Liver (tissue), 3 donors: ENCODE measurements at regions not wholly inside any gene's neighbourhood (a gene's known extent, or its start where the extent isn't known, plus 50 kb on each side); places are given as distances from the start of the nearest gene placed in this dataset.

Experiments
- ATF3 ChIP-seq: IDR thresholded peaks from 2 replicates; pipeline ENCODE4 v1.6.1; 2016; ENCODE audit warnings: antibody characterized with exemption
- CTCF ChIP-seq: fragments of 150-350 bp; IDR thresholded peaks from 2 replicates; pipeline ENCODE4 v1.5.1; 2017; ENCODE audit warnings: improper control_type of control experiment, low read depth, low read length; ENCODE audit not compliant: missing input control
- EGR1 ChIP-seq, 2 donors: IDR thresholded peaks; 2 replicates each; pipeline ENCODE4 v1.6.1; 2016 to 2018; ENCODE audit warnings: antibody characterized with exemption in 2 of 2, low read depth in 2 of 2
- FOXA1 ChIP-seq: IDR thresholded peaks from 2 replicates; pipeline ENCODE4 v1.6.1; 2016; ENCODE audit warnings: antibody characterized with exemption
- HNF4A ChIP-seq, 2 donors: conservative IDR thresholded peaks; 2 replicates each; pipeline ENCODE4 v1.6.1; 2016; ENCODE audit warnings: antibody characterized with exemption in 2 of 2, mild to moderate bottlenecking in 2 of 2
- HNF4G ChIP-seq: IDR thresholded peaks from 2 replicates; pipeline ENCODE4 v1.6.1; 2016; ENCODE audit warnings: antibody characterized with exemption
- JUND ChIP-seq, 2 donors: IDR thresholded peaks; 2 replicates each; pipeline ENCODE4 v1.6.1; 2016; ENCODE audit warnings: antibody characterized with exemption in 2 of 2
- MAX ChIP-seq: IDR thresholded peaks from 2 replicates; pipeline ENCODE4 v1.6.1; 2016; ENCODE audit warnings: antibody characterized with exemption
- RAD21 ChIP-seq, 2 donors: IDR thresholded peaks; 2 replicates each; pipeline ENCODE4 v1.6.1; 2016; ENCODE audit warnings: antibody characterized with exemption in 2 of 2, mild to moderate bottlenecking in 2 of 2
- REST ChIP-seq: IDR thresholded peaks from 2 replicates; pipeline ENCODE4 v1.6.1; 2016; ENCODE audit warnings: antibody characterized with exemption, mild to moderate bottlenecking
- SP1 ChIP-seq: IDR thresholded peaks from 2 replicates; pipeline ENCODE4 v1.6.1; 2018; ENCODE audit warnings: antibody characterized with exemption, mild to moderate bottlenecking
- TAF1 ChIP-seq: conservative IDR thresholded peaks from 2 replicates; pipeline ENCODE4 v1.6.1; 2016; ENCODE audit warnings: antibody characterized with exemption, mild to moderate bottlenecking
- YY1 ChIP-seq: IDR thresholded peaks from 2 replicates; pipeline ENCODE4 v1.6.1; 2016; ENCODE audit warnings: antibody characterized with exemption, mild to moderate bottlenecking
- ZBTB33 ChIP-seq: IDR thresholded peaks from 2 replicates; pipeline ENCODE4 v1.6.1; 2016; ENCODE audit warnings: antibody characterized with exemption
- donor health status: healthy.
- donor health status: healthy.

GRCh38 chr3:159649951-159650350 is 338.7 kb upstream of the IL12A start:
- TF ChIP-seq CTCF (no peak), ZBTB33 (no peak), ATF3 (no peak), HNF4G (no peak), RAD21 (IDR thresholded peaks at IDR 0.05) (no peak), TAF1 (no peak), JUND (IDR thresholded peaks at IDR 0.05) (no peak), MAX (no peak), SP1 (no peak), REST (no peak), FOXA1 (no peak), HNF4A (conservative IDR thresholded peaks at IDR 0.05) (no peak), EGR1 (IDR thresholded peaks at IDR 0.05; ENCODE audit: low read depth in 2 of 2) (no peak), YY1 (no peak)
